Trophoblast cell (in vitro differentiated cells and primary cell): ENCODE measurements at regions not wholly inside any gene's neighbourhood (a gene's known extent, or its start where the extent isn't known, plus 50 kb on each side); places are given as distances from the start of the nearest gene placed in this dataset.
A peak's percentile ranks its signal among the peaks of the same experiment; 100 is the strongest.

Experiments used
- DNase-seq, 2 donors: peaks; one replicate each; pipeline ENCODE4 v3.0.0-alpha.2; 2016
- H2AFZ ChIP-seq: 2 replicates; pipeline ENCODE4 v1.6.1; 2013; ENCODE audit warnings: low read length, moderate library complexity, mild to moderate bottlenecking; ENCODE audit not compliant: insufficient read depth, poor library complexity
- H2AK5ac ChIP-seq: 2 replicates; pipeline ENCODE4 v1.6.1; 2013; ENCODE audit warnings: mild to moderate bottlenecking, low read length
- H2BK120ac ChIP-seq: 2 replicates; pipeline ENCODE4 v1.6.1; 2013; ENCODE audit warnings: low read length, mild to moderate bottlenecking, moderate library complexity; ENCODE audit not compliant: insufficient read depth, poor library complexity
- H2BK12ac ChIP-seq: 2 replicates; pipeline ENCODE4 v1.6.1; 2013; ENCODE audit warnings: mild to moderate bottlenecking, low read length, moderate library complexity
- H2BK5ac ChIP-seq: 2 replicates; pipeline ENCODE4 v1.6.1; 2013; ENCODE audit warnings: low read length, low read depth, moderate library complexity, mild to moderate bottlenecking; ENCODE audit not compliant: poor library complexity
- H3K14ac ChIP-seq: 2 replicates; pipeline ENCODE4 v1.6.1; 2013; ENCODE audit warnings: mild to moderate bottlenecking, low read length
- H3K18ac ChIP-seq: 2 replicates; pipeline ENCODE4 v1.6.1; 2013; ENCODE audit warnings: mild to moderate bottlenecking, low read length
- H3K23ac ChIP-seq: 2 replicates; pipeline ENCODE4 v1.6.1; 2013; ENCODE audit warnings: low read length
- H3K27ac ChIP-seq: 2 replicates; pipeline ENCODE4 v1.5.1; 2013; ENCODE audit warnings: low read depth, mild to moderate bottlenecking, inconsistent platforms, low read length, moderate library complexity
- H3K27me3 ChIP-seq: 2 replicates; pipeline ENCODE4 v1.6.1; 2013; ENCODE audit warnings: inconsistent platforms, mild to moderate bottlenecking, low read length, moderate library complexity; ENCODE audit not compliant: insufficient read depth
- H3K36me3 ChIP-seq, 2 experiments: 1 replicate in 1 of 2; 2 replicates in 1 of 2; pipeline ENCODE4 v1.6.1; 2013; ENCODE audit warnings: low read length in 2 of 2, mild to moderate bottlenecking in 2 of 2, moderate library complexity in 1 of 2; ENCODE audit not compliant: insufficient read depth in 2 of 2, control insufficient read depth in 1 of 2
- H3K4ac ChIP-seq: 2 replicates; pipeline ENCODE4 v1.6.1; 2013; ENCODE audit warnings: low read depth, mild to moderate bottlenecking, low read length, moderate library complexity
- H3K4me1 ChIP-seq, 2 experiments: 1 replicate in 1 of 2; 2 replicates in 1 of 2; pipeline ENCODE4 v1.6.1; 2013; ENCODE audit warnings: low read length in 2 of 2, mild to moderate bottlenecking in 2 of 2, moderate library complexity in 1 of 2; ENCODE audit not compliant: insufficient read depth in 2 of 2, control insufficient read depth in 1 of 2
- H3K4me2 ChIP-seq: 2 replicates; pipeline ENCODE4 v1.6.1; 2013; ENCODE audit warnings: inconsistent platforms, mild to moderate bottlenecking, low read length, moderate library complexity
- H3K4me3 ChIP-seq: 2 replicates; pipeline ENCODE4 v1.5.1; 2013; ENCODE audit warnings: mild to moderate bottlenecking, low read depth, low read length, inconsistent platforms
- H3K79me1 ChIP-seq: one replicate; pipeline ENCODE4 v1.6.1; 2013; ENCODE audit warnings: low read length
- H3K79me2 ChIP-seq: 2 replicates; pipeline ENCODE4 v1.6.1; 2013; ENCODE audit warnings: low read length, mild to moderate bottlenecking; ENCODE audit not compliant: control insufficient read depth, insufficient read depth, poor library complexity
- H3K9ac ChIP-seq: 2 replicates; pipeline ENCODE4 v1.6.1; 2013; ENCODE audit warnings: mild to moderate bottlenecking, low read length
- H3K9me3 ChIP-seq: 2 replicates; pipeline ENCODE4 v1.6.1; 2013; ENCODE audit warnings: low read depth, mild to moderate bottlenecking, control low read depth, inconsistent platforms, low read length; ENCODE audit not compliant: insufficient read depth
- H4K12ac ChIP-seq: 2 replicates; pipeline ENCODE4 v1.6.1; 2013; ENCODE audit warnings: low read depth, mild to moderate bottlenecking, low read length, moderate library complexity
- H4K8ac ChIP-seq: 2 replicates; pipeline ENCODE4 v1.6.1; 2013; ENCODE audit warnings: low read depth, mild to moderate bottlenecking, low read length, moderate library complexity
- H4K91ac ChIP-seq: one replicate; pipeline ENCODE4 v1.6.1; 2013; ENCODE audit warnings: low read depth, mild to moderate bottlenecking, low read length, moderate library complexity
- WGBS: extraction: QIAGEN DNeasy Blood & Tissue Kit; methylation state at CpG from one replicate; pipeline ENCODE4 v1.1.7; 2013; ENCODE audit warnings: missing lambda C conversion rate; ENCODE audit not compliant: insufficient read length, insufficient coverage; ENCODE audit errors: extremely low coverage; 5-methylcytosine and 5-hydroxymethylcytosine counted together

DNA sequence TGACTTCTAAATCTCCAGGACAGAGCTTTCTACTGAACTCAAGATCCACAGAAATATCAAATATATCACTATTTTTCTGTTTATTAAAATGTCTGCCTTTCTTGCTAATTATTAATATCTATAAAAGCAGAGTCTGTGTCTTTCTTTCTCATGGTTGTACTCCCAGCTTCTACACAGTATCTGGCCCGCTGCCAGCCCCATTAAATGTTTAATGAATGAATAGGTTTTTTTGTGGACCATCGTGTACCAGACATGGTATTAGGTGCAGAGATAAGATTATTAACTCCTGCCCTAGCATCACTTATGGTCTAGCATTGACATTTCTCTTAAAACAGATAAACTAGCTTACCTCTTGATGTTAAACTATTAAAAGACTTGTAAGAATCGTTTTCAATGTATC, 111.4 kb upstream of the RBMS3 start:
- H3K4me1 ChIP-seq = no peaks in the 10 kb centered on the region
- no peak overlapping the region for H4K12ac ChIP-seq
- H2BK5ac ChIP-seq = no peak overlapping the region
- H3K9ac ChIP-seq = no peak overlapping the region
- H3K79me1 ChIP-seq = no peaks in the 10 kb centered on the region
- no peak overlapping the region for H3K23ac ChIP-seq
- H3K79me2 ChIP-seq = no peaks in the 10 kb centered on the region
- no peaks in the 10 kb centered on the region for H3K9me3 ChIP-seq
- no peak overlapping the region for H3K18ac ChIP-seq
- H3K4ac ChIP-seq = no peak overlapping the region
- H2BK120ac ChIP-seq = no peak overlapping the region
- no peak overlapping the region for H2AK5ac ChIP-seq
- H3K27me3 ChIP-seq = no peaks in the 10 kb centered on the region
- no peak overlapping the region for H4K91ac ChIP-seq
- no peak overlapping the region for H2BK12ac ChIP-seq
- H3K14ac ChIP-seq = no peak overlapping the region
- no peak overlapping the region for H3K4me2 ChIP-seq
- H3K36me3 ChIP-seq = no peaks in the 10 kb centered on the region
- no peak overlapping the region for H3K27ac ChIP-seq
- no peak for DNase-seq
- H4K8ac ChIP-seq = no peak overlapping the region
- no peak overlapping the region for H3K4me3 ChIP-seq
- WGBS = no CpG with 5 or more reads among the region's 3 CpGs
- H2AFZ ChIP-seq = no peak overlapping the region

DNA sequence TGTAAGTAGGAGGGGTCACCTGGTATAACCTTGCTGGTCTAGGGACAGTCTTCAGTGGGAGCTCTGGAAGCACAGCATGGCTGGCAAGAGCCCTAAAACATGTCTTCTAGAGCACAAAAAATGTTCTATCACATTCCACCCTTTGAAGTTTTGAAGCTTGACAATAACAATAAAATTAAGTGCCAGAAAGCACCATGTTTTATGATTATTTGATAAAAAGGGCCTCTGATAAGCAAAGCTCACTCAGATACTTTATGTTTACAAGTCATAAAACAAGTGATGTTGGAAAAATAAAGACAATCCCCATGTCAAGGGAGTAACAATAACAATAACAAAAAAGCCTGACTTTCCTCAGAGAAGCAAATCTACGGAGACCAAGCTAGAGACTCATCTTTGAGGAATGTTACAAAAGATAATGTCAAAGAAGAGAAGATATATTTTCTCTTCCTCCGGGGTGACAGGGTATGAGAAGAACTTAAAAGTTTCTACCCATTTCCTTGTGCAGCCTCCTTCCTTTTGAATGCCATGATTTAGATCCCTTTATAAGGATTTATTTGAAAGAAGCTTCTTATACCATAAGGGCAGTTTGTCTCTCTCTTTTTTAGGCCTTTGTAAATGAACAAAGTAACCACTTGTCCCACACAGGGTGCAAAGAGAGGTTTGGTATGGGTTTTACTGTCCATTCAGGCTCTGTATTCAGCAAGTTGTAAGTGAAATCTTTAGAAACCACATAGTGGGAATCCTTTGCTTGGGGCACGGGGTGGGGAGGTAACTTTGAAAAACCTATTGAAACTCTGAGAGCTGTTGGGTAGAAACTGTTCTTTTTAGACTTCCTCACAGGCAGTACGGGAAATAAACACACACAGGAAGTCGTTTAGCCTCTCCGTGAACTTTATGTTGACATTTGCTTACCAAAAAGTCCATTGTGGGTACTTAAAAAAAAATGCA, 109.6 kb upstream of the RBMS3 start:
- H3K9me3 ChIP-seq = no peaks in the 10 kb centered on the region
- H4K12ac ChIP-seq = no peak overlapping the region
- H3K9ac ChIP-seq = no peak overlapping the region
- no peak overlapping the region for H2AFZ ChIP-seq
- peak in 1 of 2 donors; percentile 10 for DNase-seq
- no peak overlapping the region for H3K14ac ChIP-seq
- no peak overlapping the region for H4K8ac ChIP-seq
- H2AK5ac ChIP-seq = no peak overlapping the region
- H3K27ac ChIP-seq = no peak overlapping the region
- H3K4me2 ChIP-seq = no peak overlapping the region
- no peak overlapping the region for H4K91ac ChIP-seq
- no peaks in the 10 kb centered on the region for H3K79me1 ChIP-seq
- no peak overlapping the region for H3K18ac ChIP-seq
- H3K23ac ChIP-seq = no peak overlapping the region
- no peaks in the 10 kb centered on the region for H3K36me3 ChIP-seq
- WGBS = no CpG with 5 or more reads among the region's 6 CpGs
- no peak overlapping the region for H2BK12ac ChIP-seq
- no peak overlapping the region for H2BK5ac ChIP-seq
- H2BK120ac ChIP-seq = no peak overlapping the region
- H3K4me3 ChIP-seq = no peak overlapping the region
- H3K4me1 ChIP-seq = no peaks in the 10 kb centered on the region
- H3K27me3 ChIP-seq = no peaks in the 10 kb centered on the region
- H3K4ac ChIP-seq = no peak overlapping the region
- H3K79me2 ChIP-seq = no peaks in the 10 kb centered on the region

DNA sequence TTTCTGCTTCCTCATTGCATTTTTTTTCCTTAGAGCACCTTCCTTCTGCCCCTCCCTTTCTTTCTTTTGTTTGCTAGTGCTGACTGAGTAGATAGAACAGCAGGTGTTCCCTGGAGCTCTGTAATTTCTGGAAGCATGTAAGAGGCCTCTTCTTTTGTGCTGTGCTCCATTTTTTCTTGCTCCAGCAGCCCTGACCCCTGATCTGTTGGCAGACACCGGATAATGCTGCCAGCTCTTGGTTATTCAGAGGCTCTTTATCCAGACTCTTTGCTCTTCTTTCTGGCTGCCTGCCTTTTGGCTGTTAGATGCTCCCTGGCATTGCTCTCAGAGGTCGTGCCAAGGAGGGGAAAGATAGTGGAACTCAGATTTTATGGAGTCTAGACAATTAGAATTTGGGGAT, 104.4 kb upstream of the RBMS3 start:
- no peak overlapping the region for H2BK5ac ChIP-seq
- no peak overlapping the region for H2AK5ac ChIP-seq
- no peak overlapping the region for H3K18ac ChIP-seq
- DNase-seq = no peak
- H4K8ac ChIP-seq = no peak overlapping the region
- H2BK120ac ChIP-seq = no peak overlapping the region
- no peak overlapping the region for H4K12ac ChIP-seq
- no peak overlapping the region for H2AFZ ChIP-seq
- no peak overlapping the region for H3K4me3 ChIP-seq
- no peaks in the 10 kb centered on the region for H3K79me2 ChIP-seq
- H3K4ac ChIP-seq = no peak overlapping the region
- no peak overlapping the region for H3K23ac ChIP-seq
- H3K27me3 ChIP-seq = no peaks in the 10 kb centered on the region
- H4K91ac ChIP-seq = no peak overlapping the region
- no peak overlapping the region for H3K9ac ChIP-seq
- H3K79me1 ChIP-seq = no peaks in the 10 kb centered on the region
- no peaks in the 10 kb centered on the region for H3K4me1 ChIP-seq
- no CpG with 5 or more reads among the region's 2 CpGs for WGBS
- no peak overlapping the region for H3K27ac ChIP-seq
- no peaks in the 10 kb centered on the region for H3K36me3 ChIP-seq
- no peak overlapping the region for H3K14ac ChIP-seq
- no peak overlapping the region for H3K4me2 ChIP-seq
- no peaks in the 10 kb centered on the region for H3K9me3 ChIP-seq
- H2BK12ac ChIP-seq = no peak overlapping the region

DNA sequence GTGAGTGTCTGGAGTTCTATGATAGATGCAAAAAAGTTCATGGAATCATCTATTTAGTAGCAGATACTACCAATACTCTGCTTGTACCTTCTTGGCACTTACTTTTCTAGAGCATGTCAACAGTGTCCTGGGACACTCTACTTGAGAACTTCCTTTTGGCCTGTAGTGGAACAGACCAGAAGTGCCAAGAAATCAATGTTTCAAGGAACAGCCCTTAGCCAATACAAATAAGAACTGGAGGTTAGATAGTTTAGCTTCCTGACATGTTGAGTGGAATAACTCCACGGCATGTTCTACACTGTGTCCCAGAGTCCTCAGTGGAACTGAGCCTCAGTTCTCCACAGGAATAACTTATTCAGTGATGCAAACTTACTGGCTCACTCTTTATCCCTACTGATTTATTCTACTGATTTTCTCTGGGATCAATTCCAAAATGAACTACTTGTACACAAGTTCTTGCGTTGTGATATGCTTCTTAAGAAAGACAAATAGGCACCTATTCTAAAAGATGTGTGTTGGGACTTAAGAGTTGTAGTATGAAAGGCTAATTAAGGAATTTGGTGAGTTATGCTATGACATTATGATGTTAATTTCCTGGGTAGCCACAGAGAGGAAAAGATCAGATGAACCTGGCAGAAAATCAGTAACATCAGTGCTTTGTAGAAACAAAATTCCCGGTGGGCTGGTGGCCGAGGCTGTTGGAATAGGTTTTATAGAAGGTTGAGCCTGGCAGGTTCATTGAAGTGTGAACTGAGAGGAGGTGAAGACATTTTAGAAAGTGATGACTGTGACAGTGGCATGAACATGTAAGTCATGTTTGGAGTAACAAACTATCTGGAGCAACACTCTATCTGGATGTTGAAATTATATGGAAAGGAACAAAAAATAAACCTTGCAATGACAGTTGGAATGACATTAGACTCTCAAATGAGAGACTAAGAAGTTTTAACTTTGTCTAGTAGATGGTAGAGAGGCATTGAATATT, 101.8 kb upstream of the RBMS3 start:
- no peak overlapping the region for H3K27ac ChIP-seq
- no peak for DNase-seq
- H3K14ac ChIP-seq = no peak overlapping the region
- no peak overlapping the region for H2BK120ac ChIP-seq
- no peak overlapping the region for H3K23ac ChIP-seq
- H3K9ac ChIP-seq = no peak overlapping the region
- no peak overlapping the region for H3K4ac ChIP-seq
- no peak overlapping the region for H4K8ac ChIP-seq
- no peak overlapping the region for H4K91ac ChIP-seq
- no peak overlapping the region for H2BK5ac ChIP-seq
- no peaks in the 10 kb centered on the region for H3K9me3 ChIP-seq
- no peaks in the 10 kb centered on the region for H3K79me2 ChIP-seq
- no peaks in the 10 kb centered on the region for H3K79me1 ChIP-seq
- no peaks in the 10 kb centered on the region for H3K4me1 ChIP-seq
- no peaks in the 10 kb centered on the region for H3K27me3 ChIP-seq
- no CpG with 5 or more reads among the region's 4 CpGs for WGBS
- H4K12ac ChIP-seq = no peak overlapping the region
- no peak overlapping the region for H2BK12ac ChIP-seq
- H3K18ac ChIP-seq = no peak overlapping the region
- no peaks in the 10 kb centered on the region for H3K36me3 ChIP-seq
- H3K4me2 ChIP-seq = no peak overlapping the region
- H2AFZ ChIP-seq = no peak overlapping the region
- no peak overlapping the region for H3K4me3 ChIP-seq
- H2AK5ac ChIP-seq = no peak overlapping the region
